ENCODE measurements at regions not wholly inside any gene's neighbourhood (a gene's known extent, or its start where the extent isn't known, plus 50 kb on each side); places are given as distances from the start of the nearest gene placed in this dataset.

- no peak for DNase-seq (ENCODE audit: low read depth)
- no peak for TF ChIP-seq CTCF (IDR thresholded peaks at IDR 0.05; ENCODE audit: insufficient read depth, low read length, poor library complexity, severe bottlenecking)
- Histone ChIP-seq H3K36me3 (ENCODE audit: control insufficient read depth, insufficient read depth, low read length) (no peaks in the 10 kb centered on the region), H3K27me3 (ENCODE audit: control insufficient read depth, insufficient read depth, low read length) (no peaks in the 10 kb centered on the region), H3K4me3 (ENCODE audit: low read depth, low read length) (no peak overlapping the region)
Observed at GRCh38 chr13:92966900-92967299, 259.7 kb upstream of the GPC6 start.

GRCh38 chr13:92967923-92968322 is 258.7 kb upstream of the GPC6 start:
- Histone ChIP-seq H3K27me3 (ENCODE audit: control insufficient read depth, insufficient read depth, low read length) (no peaks in the 10 kb centered on the region), H3K36me3 (ENCODE audit: control insufficient read depth, insufficient read depth, low read length) (no peaks in the 10 kb centered on the region), H3K4me3 (ENCODE audit: low read depth, low read length) (no peak overlapping the region)
- TF ChIP-seq CTCF (IDR thresholded peaks at IDR 0.05; ENCODE audit: insufficient read depth, low read length, poor library complexity, severe bottlenecking) = peak; percentile 6
- DNase-seq (ENCODE audit: low read depth) = no peak

GRCh38 chr13:92972751-92973150 is 253.9 kb upstream of the GPC6 start:
- H3K36me3 ChIP-seq (ENCODE audit: control insufficient read depth, insufficient read depth, low read length) = no peaks in the 10 kb centered on the region
- H3K4me3 ChIP-seq (ENCODE audit: low read depth, low read length) = no peak overlapping the region
- TF ChIP-seq CTCF (IDR thresholded peaks at IDR 0.05; ENCODE audit: insufficient read depth, low read length, poor library complexity, severe bottlenecking) = no peak
- H3K27me3 ChIP-seq (ENCODE audit: control insufficient read depth, insufficient read depth, low read length) = no peaks in the 10 kb centered on the region
- DNase-seq (ENCODE audit: low read depth) = no peak

GRCh38 chr13:92974905-92975429 is 251.6 kb upstream of the GPC6 start:
- Histone ChIP-seq H3K36me3 (ENCODE audit: control insufficient read depth, insufficient read depth, low read length) (no peaks in the 10 kb centered on the region), H3K4me3 (ENCODE audit: low read depth, low read length) (no peak overlapping the region), H3K27me3 (ENCODE audit: control insufficient read depth, insufficient read depth, low read length) (no peaks in the 10 kb centered on the region)
- DNase-seq (ENCODE audit: low read depth) = no peak
- TF ChIP-seq CTCF (IDR thresholded peaks at IDR 0.05; ENCODE audit: insufficient read depth, low read length, poor library complexity, severe bottlenecking) = no peak

GRCh38 chr13:92976657-92977056 is 249.9 kb upstream of the GPC6 start:
- no peak overlapping the region for H3K4me3 ChIP-seq (ENCODE audit: low read depth, low read length)
- no peaks in the 10 kb centered on the region for H3K36me3 ChIP-seq (ENCODE audit: control insufficient read depth, insufficient read depth, low read length)
- TF ChIP-seq CTCF (IDR thresholded peaks at IDR 0.05; ENCODE audit: insufficient read depth, low read length, poor library complexity, severe bottlenecking) = no peak
- no peaks in the 10 kb centered on the region for H3K27me3 ChIP-seq (ENCODE audit: control insufficient read depth, insufficient read depth, low read length)
- DNase-seq (ENCODE audit: low read depth) = no peak

- DNase-seq (ENCODE audit: low read depth) = no peak
- Histone ChIP-seq H3K4me3 (ENCODE audit: low read depth, low read length) (no peak overlapping the region), H3K27me3 (ENCODE audit: control insufficient read depth, insufficient read depth, low read length) (no peaks in the 10 kb centered on the region), H3K36me3 (ENCODE audit: control insufficient read depth, insufficient read depth, low read length) (no peaks in the 10 kb centered on the region)
- TF ChIP-seq CTCF (IDR thresholded peaks at IDR 0.05; ENCODE audit: insufficient read depth, low read length, poor library complexity, severe bottlenecking) = no peak
Observed at GRCh38 chr13:92984151-92984550, 242.5 kb upstream of the GPC6 start.

Data from kidney epithelial cell (primary cell).